Liver (tissue), 8 donors: ENCODE measurements at regions not wholly inside any gene's neighbourhood (a gene's known extent, or its start where the extent isn't known, plus 50 kb on each side); places are given as distances from the start of the nearest gene placed in this dataset.

Experiments used
- DNase-seq: peaks from one replicate; pipeline ENCODE4 v3.0.0-alpha.2; 2017; ENCODE audit warnings: low spot score
- H3K27ac ChIP-seq, 2 donors: one replicate each; pipeline ENCODE4 v1.7.0; 2013; ENCODE audit warnings: inconsistent platforms in 2 of 2, low read length in 2 of 2, control low read depth in 1 of 2, low read depth in 1 of 2, mild to moderate bottlenecking in 1 of 2
- H3K27me3 ChIP-seq, 4 donors: one replicate each; pipeline versions ENCODE4 v1.6.1 to v1.7.0; 2013; ENCODE audit warnings: low read length in 3 of 4, inconsistent platforms in 1 of 4, mild to moderate bottlenecking in 1 of 4, moderate library complexity in 1 of 4; ENCODE audit not compliant: control insufficient read depth in 4 of 4, insufficient read depth in 4 of 4
- H3K36me3 ChIP-seq, 4 donors: one replicate each; pipeline versions ENCODE4 v1.6.1 to v1.7.0; 2013; ENCODE audit warnings: low read length in 3 of 4, mild to moderate bottlenecking in 3 of 4, low read depth in 1 of 4, moderate library complexity in 1 of 4; ENCODE audit not compliant: control insufficient read depth in 4 of 4, insufficient read depth in 3 of 4
- H3K4me1 ChIP-seq, 4 donors: one replicate each; pipeline versions ENCODE4 v1.6.1 to v1.7.0; 2013; ENCODE audit warnings: low read length in 3 of 4, mild to moderate bottlenecking in 3 of 4, moderate library complexity in 1 of 4; ENCODE audit not compliant: control insufficient read depth in 4 of 4, insufficient read depth in 4 of 4
- H3K4me3 ChIP-seq, 3 donors: one replicate each; pipeline versions ENCODE4 v1.6.1 to v1.7.0; 2013; ENCODE audit warnings: low read length in 3 of 3, control low read depth in 1 of 3, low read depth in 1 of 3, mild to moderate bottlenecking in 1 of 3
- H3K9ac ChIP-seq, 2 donors: one replicate each; pipeline ENCODE4 v1.7.0; 2013; ENCODE audit warnings: low read length in 2 of 2, mild to moderate bottlenecking in 2 of 2, moderate library complexity in 2 of 2, control low read depth in 1 of 2, low read depth in 1 of 2
- H3K9me3 ChIP-seq, 4 donors: one replicate each; pipeline versions ENCODE4 v1.6.1 to v1.7.0; 2013; ENCODE audit warnings: low read length in 3 of 4; ENCODE audit not compliant: control insufficient read depth in 4 of 4
- EGR1 ChIP-seq, 2 donors: IDR thresholded peaks; 2 replicates each; pipeline ENCODE4 v1.6.1; 2016 to 2018; ENCODE audit warnings: antibody characterized with exemption in 2 of 2, low read depth in 2 of 2
- FOXA1 ChIP-seq: IDR thresholded peaks from 2 replicates; pipeline ENCODE4 v1.6.1; 2016; ENCODE audit warnings: antibody characterized with exemption
- FOXA2 ChIP-seq: IDR thresholded peaks from 2 replicates; pipeline ENCODE4 v1.6.1; 2016; ENCODE audit warnings: antibody characterized with exemption
- GABPA ChIP-seq, 2 donors: IDR thresholded peaks in 1 of 2; conservative IDR thresholded peaks in 1 of 2; 2 replicates each; pipeline ENCODE4 v1.6.1; 2016; ENCODE audit warnings: antibody characterized with exemption in 2 of 2, mild to moderate bottlenecking in 1 of 2, moderate library complexity in 1 of 2
- HNF4A ChIP-seq, 2 donors: conservative IDR thresholded peaks; 2 replicates each; pipeline ENCODE4 v1.6.1; 2016; ENCODE audit warnings: antibody characterized with exemption in 2 of 2, mild to moderate bottlenecking in 2 of 2
- HNF4G ChIP-seq: IDR thresholded peaks from 2 replicates; pipeline ENCODE4 v1.6.1; 2016; ENCODE audit warnings: antibody characterized with exemption
- JUND ChIP-seq, 2 donors: IDR thresholded peaks; 2 replicates each; pipeline ENCODE4 v1.6.1; 2016; ENCODE audit warnings: antibody characterized with exemption in 2 of 2
- RAD21 ChIP-seq, 2 donors: IDR thresholded peaks; 2 replicates each; pipeline ENCODE4 v1.6.1; 2016; ENCODE audit warnings: antibody characterized with exemption in 2 of 2, mild to moderate bottlenecking in 2 of 2
- REST ChIP-seq: IDR thresholded peaks from 2 replicates; pipeline ENCODE4 v1.6.1; 2016; ENCODE audit warnings: antibody characterized with exemption, mild to moderate bottlenecking
- RXRA ChIP-seq, 2 donors: IDR thresholded peaks; 2 replicates each; pipeline ENCODE4 v1.6.1; 2017 to 2018; ENCODE audit warnings: antibody characterized with exemption in 2 of 2, mild to moderate bottlenecking in 1 of 2
- SP1 ChIP-seq: IDR thresholded peaks from 2 replicates; pipeline ENCODE4 v1.6.1; 2018; ENCODE audit warnings: antibody characterized with exemption, mild to moderate bottlenecking
- TAF1 ChIP-seq: conservative IDR thresholded peaks from 2 replicates; pipeline ENCODE4 v1.6.1; 2016; ENCODE audit warnings: antibody characterized with exemption, mild to moderate bottlenecking
- WGBS: extraction: QIAGEN DNeasy Blood & Tissue Kit; methylation state at CpG from one replicate; pipeline ENCODE4 v1.1.7; 2013; 5-methylcytosine and 5-hydroxymethylcytosine counted together
- TF ChIP-seq, protein P1 (sequence below): IDR thresholded peaks from 2 replicates; pipeline ENCODE4 v1.6.1; 2016; ENCODE audit warnings: antibody characterized with exemption
- TF ChIP-seq, protein P2 (sequence below): IDR thresholded peaks from 2 replicates; pipeline ENCODE4 v1.6.1; 2016; ENCODE audit warnings: antibody characterized with exemption
- TF ChIP-seq, protein P3 (sequence below): fragments of 150-350 bp; IDR thresholded peaks from 2 replicates; pipeline ENCODE4 v1.5.1; 2017; ENCODE audit warnings: improper control_type of control experiment, low read depth, low read length; ENCODE audit not compliant: missing input control
- TF ChIP-seq, protein P4 (sequence below): IDR thresholded peaks from 2 replicates; pipeline ENCODE4 v1.6.1; 2016; ENCODE audit warnings: antibody characterized with exemption
- donor health status: healthy.
- donor health status: healthy.
- donor health status: healthy.
- donor health status: healthy.
- donor health status: healthy.

DNA sequence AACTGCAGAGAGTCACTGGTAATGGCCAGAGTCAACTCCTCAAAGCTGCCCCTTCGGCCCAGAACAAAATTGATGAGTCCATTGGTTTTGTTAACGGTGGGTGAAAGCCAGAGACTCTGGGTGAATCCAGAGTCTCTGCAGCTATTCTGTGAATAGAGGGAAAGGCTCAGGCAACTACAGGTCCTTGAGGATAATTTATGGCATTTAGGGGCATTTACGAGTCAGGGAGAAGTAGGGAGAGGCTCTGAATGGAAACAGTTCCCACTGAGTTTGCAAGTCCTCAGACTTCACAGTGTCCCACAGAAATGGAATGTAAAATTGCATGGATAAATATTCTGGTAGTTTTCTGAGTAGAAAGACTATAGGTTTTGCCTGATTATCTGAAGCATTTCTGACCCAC lies 257.8 kb downstream of the SEC61B start:
- Histone ChIP-seq H3K27me3 (no peaks in the 10 kb centered on the region), H3K36me3 (no peaks in the 10 kb centered on the region), H3K4me3 (no peak overlapping the region), H3K9ac (no peak overlapping the region), H3K9me3 (no peaks in the 10 kb centered on the region), H3K27ac (no peak overlapping the region), H3K4me1 (no peaks in the 10 kb centered on the region)
- TF ChIP-seq SP1 (no peak), HNF4G (no peak), REST (no peak), JUND (IDR thresholded peaks at IDR 0.05) (no peak)
- TF ChIP-seq, protein P1, sequence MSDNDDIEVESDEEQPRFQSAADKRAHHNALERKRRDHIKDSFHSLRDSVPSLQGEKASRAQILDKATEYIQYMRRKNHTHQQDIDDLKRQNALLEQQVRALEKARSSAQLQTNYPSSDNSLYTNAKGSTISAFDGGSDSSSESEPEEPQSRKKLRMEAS, result no peak
- 85% methylated on average over 3 of the region's 3 CpGs for WGBS
- DNase-seq, result no peak

- 86% methylated on average over 2 of the region's 2 CpGs for WGBS
- no peaks in the 10 kb centered on the region for H3K27me3 ChIP-seq
- no peaks in the 10 kb centered on the region for H3K36me3 ChIP-seq
- no peaks in the 10 kb centered on the region for H3K4me1 ChIP-seq
- DNase-seq, result no peak
- H3K27ac ChIP-seq, result no peak overlapping the region
- H3K9ac ChIP-seq, result no peak overlapping the region
- no peaks in the 10 kb centered on the region for H3K9me3 ChIP-seq
- no peak overlapping the region for H3K4me3 ChIP-seq
- TF ChIP-seq, protein P1, result no peak
- TF ChIP-seq, protein P2, sequence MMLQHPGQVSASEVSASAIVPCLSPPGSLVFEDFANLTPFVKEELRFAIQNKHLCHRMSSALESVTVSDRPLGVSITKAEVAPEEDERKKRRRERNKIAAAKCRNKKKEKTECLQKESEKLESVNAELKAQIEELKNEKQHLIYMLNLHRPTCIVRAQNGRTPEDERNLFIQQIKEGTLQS, result no peak
- TF ChIP-seq FOXA2, result no peak
Measured at GRCh38 chr9:99485459-99485858, 263.4 kb downstream of the SEC61B start.

DNA sequence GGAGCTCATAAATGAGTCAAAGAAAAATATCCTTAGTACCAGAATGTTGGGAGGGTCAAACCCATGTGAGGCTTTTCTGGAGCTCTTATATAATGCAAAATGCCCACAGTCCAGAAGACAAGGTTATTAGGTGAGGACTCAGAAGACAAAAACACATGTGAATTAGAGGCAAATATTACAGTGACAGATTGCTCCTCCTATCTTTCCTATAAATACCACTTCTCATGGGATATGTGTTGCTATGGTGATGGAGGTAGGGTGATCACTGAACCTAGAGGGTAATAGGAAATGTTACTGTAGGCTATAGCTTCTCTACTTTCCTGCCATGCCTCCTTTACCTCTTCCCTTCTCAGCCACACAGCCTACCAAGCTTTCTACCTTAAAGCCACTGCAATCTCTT lies 264.6 kb downstream of the SEC61B start:
- no peak for TF ChIP-seq REST
- no peak for TF ChIP-seq EGR1 (IDR thresholded peaks at IDR 0.05; ENCODE audit: low read depth in 2 of 2)
- TF ChIP-seq FOXA2, result no peak
- TF ChIP-seq HNF4G, result no peak
- TF ChIP-seq, protein P3, sequence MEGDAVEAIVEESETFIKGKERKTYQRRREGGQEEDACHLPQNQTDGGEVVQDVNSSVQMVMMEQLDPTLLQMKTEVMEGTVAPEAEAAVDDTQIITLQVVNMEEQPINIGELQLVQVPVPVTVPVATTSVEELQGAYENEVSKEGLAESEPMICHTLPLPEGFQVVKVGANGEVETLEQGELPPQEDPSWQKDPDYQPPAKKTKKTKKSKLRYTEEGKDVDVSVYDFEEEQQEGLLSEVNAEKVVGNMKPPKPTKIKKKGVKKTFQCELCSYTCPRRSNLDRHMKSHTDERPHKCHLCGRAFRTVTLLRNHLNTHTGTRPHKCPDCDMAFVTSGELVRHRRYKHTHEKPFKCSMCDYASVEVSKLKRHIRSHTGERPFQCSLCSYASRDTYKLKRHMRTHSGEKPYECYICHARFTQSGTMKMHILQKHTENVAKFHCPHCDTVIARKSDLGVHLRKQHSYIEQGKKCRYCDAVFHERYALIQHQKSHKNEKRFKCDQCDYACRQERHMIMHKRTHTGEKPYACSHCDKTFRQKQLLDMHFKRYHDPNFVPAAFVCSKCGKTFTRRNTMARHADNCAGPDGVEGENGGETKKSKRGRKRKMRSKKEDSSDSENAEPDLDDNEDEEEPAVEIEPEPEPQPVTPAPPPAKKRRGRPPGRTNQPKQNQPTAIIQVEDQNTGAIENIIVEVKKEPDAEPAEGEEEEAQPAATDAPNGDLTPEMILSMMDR, result no peak
- TF ChIP-seq, protein P4, sequence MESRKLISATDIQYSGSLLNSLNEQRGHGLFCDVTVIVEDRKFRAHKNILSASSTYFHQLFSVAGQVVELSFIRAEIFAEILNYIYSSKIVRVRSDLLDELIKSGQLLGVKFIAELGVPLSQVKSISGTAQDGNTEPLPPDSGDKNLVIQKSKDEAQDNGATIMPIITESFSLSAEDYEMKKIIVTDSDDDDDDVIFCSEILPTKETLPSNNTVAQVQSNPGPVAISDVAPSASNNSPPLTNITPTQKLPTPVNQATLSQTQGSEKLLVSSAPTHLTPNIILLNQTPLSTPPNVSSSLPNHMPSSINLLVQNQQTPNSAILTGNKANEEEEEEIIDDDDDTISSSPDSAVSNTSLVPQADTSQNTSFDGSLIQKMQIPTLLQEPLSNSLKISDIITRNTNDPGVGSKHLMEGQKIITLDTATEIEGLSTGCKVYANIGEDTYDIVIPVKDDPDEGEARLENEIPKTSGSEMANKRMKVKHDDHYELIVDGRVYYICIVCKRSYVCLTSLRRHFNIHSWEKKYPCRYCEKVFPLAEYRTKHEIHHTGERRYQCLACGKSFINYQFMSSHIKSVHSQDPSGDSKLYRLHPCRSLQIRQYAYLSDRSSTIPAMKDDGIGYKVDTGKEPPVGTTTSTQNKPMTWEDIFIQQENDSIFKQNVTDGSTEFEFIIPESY, result no peak
- no peak for TF ChIP-seq SP1
- no peak for TF ChIP-seq TAF1
- TF ChIP-seq RXRA (IDR thresholded peaks at IDR 0.05), result no peak
- no peak for TF ChIP-seq GABPA (IDR thresholded peaks at IDR 0.05 in 1 of 2, conservative IDR thresholded peaks at IDR 0.05 in 1 of 2)
- TF ChIP-seq FOXA1, result no peak
- TF ChIP-seq RAD21 (IDR thresholded peaks at IDR 0.05), result no peak
- TF ChIP-seq HNF4A (conservative IDR thresholded peaks at IDR 0.05), result no peak
- Histone ChIP-seq H3K9me3 (no peaks in the 10 kb centered on the region), H3K36me3 (no peaks in the 10 kb centered on the region), H3K4me3 (no peak overlapping the region), H3K9ac (no peak overlapping the region), H3K27me3 (no peaks in the 10 kb centered on the region), H3K4me1 (no peaks in the 10 kb centered on the region), H3K27ac (no peak overlapping the region)
- DNase-seq, result no peak
